ENCODE measurements at regions not wholly inside any gene's neighbourhood (a gene's known extent, or its start where the extent isn't known, plus 50 kb on each side); places are given as distances from the start of the nearest gene placed in this dataset.

DNA sequence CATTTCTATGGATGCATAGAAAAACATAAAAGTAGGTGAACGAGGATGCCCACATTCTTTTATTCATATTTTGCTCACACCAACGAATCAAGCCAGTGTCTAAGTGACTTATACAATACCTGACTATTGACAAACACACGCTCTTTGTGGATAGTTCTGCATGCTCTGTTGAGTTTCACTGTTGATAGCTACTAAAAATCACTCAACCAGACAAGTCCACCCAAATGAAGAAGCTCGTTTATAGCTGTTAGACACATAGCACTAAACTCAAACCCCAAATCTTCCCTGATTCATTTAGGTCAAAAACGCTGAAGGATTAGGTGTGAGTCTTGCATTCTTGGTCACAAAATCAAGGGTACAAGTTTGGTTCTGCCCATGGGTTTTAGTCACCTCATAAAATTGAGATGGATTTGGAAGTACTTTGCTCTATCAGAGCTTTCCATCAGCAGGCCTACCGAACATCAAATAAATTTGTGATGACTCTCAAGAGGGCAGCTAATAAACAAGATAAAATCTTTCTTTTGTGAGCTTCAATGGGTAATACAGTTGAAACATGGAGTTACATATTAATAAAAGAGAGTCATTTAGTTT lies 92.7 kb upstream of the ETAA1 start:
- TF ChIP-seq, protein P1, sequence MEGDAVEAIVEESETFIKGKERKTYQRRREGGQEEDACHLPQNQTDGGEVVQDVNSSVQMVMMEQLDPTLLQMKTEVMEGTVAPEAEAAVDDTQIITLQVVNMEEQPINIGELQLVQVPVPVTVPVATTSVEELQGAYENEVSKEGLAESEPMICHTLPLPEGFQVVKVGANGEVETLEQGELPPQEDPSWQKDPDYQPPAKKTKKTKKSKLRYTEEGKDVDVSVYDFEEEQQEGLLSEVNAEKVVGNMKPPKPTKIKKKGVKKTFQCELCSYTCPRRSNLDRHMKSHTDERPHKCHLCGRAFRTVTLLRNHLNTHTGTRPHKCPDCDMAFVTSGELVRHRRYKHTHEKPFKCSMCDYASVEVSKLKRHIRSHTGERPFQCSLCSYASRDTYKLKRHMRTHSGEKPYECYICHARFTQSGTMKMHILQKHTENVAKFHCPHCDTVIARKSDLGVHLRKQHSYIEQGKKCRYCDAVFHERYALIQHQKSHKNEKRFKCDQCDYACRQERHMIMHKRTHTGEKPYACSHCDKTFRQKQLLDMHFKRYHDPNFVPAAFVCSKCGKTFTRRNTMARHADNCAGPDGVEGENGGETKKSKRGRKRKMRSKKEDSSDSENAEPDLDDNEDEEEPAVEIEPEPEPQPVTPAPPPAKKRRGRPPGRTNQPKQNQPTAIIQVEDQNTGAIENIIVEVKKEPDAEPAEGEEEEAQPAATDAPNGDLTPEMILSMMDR (IDR thresholded peaks at IDR 0.05; ENCODE audit: insufficient read depth, low read length): no peak
- no peak for TF ChIP-seq GABPA (IDR thresholded peaks at IDR 0.05; ENCODE audit: low read depth)
- no peak for TF ChIP-seq POLR2AphosphoS5 (IDR thresholded peaks at IDR 0.05; ENCODE audit: low read depth)
- TF ChIP-seq SPI1 (IDR thresholded peaks at IDR 0.05; ENCODE audit: borderline replicate concordance, low read depth): no peak
- no peak overlapping the region for H3K4me3 ChIP-seq (replicated peaks; ENCODE audit: insufficient read depth, low read length)
- no peaks in the 10 kb centered on the region for H3K27me3 ChIP-seq (ENCODE audit: insufficient read depth, poor library complexity, severe bottlenecking)
- H3K27ac ChIP-seq (replicated peaks): no peak overlapping the region
- DNase-seq (ENCODE audit: low read depth in 1 of 2, low spot score in 1 of 2): no peak

DNA sequence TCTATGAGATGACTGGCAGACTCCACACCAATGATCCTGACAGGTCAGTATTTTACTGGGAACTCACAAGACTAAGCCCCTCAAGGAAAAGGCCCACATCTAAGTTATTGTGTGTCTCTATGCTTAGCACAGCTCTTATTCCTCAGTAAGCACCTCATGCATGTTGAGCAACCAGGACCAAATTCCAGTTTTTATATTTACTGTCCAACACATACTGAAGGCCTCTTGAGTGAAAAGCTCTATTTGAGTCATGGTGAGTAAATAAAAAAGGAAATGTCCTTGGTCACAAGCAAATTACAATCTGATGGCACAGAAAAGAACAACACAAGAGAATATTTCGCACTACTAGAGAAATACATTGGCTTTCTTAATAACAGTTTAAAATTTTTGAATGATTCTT lies 87.9 kb upstream of the ETAA1 start:
- Histone ChIP-seq H3K27me3 (ENCODE audit: insufficient read depth, poor library complexity, severe bottlenecking) (peaks cover 2% of the 10 kb centered on the region), H3K4me3 (replicated peaks; ENCODE audit: insufficient read depth, low read length) (no peak overlapping the region), H3K27ac (replicated peaks) (no peak overlapping the region)
- no peak for DNase-seq (ENCODE audit: low read depth in 1 of 2, low spot score in 1 of 2)
- TF ChIP-seq, protein P1 (IDR thresholded peaks at IDR 0.05; ENCODE audit: insufficient read depth, low read length): no peak
- TF ChIP-seq SPI1 (IDR thresholded peaks at IDR 0.05; ENCODE audit: borderline replicate concordance, low read depth): no peak
- no peak for TF ChIP-seq GABPA (IDR thresholded peaks at IDR 0.05; ENCODE audit: low read depth)
- TF ChIP-seq, protein P2, sequence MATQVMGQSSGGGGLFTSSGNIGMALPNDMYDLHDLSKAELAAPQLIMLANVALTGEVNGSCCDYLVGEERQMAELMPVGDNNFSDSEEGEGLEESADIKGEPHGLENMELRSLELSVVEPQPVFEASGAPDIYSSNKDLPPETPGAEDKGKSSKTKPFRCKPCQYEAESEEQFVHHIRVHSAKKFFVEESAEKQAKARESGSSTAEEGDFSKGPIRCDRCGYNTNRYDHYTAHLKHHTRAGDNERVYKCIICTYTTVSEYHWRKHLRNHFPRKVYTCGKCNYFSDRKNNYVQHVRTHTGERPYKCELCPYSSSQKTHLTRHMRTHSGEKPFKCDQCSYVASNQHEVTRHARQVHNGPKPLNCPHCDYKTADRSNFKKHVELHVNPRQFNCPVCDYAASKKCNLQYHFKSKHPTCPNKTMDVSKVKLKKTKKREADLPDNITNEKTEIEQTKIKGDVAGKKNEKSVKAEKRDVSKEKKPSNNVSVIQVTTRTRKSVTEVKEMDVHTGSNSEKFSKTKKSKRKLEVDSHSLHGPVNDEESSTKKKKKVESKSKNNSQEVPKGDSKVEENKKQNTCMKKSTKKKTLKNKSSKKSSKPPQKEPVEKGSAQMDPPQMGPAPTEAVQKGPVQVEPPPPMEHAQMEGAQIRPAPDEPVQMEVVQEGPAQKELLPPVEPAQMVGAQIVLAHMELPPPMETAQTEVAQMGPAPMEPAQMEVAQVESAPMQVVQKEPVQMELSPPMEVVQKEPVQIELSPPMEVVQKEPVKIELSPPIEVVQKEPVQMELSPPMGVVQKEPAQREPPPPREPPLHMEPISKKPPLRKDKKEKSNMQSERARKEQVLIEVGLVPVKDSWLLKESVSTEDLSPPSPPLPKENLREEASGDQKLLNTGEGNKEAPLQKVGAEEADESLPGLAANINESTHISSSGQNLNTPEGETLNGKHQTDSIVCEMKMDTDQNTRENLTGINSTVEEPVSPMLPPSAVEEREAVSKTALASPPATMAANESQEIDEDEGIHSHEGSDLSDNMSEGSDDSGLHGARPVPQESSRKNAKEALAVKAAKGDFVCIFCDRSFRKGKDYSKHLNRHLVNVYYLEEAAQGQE (IDR thresholded peaks at IDR 0.05; ENCODE audit: insufficient replicate concordance, low read depth): no peak
- TF ChIP-seq POLR2AphosphoS5 (IDR thresholded peaks at IDR 0.05; ENCODE audit: low read depth): no peak

DNA sequence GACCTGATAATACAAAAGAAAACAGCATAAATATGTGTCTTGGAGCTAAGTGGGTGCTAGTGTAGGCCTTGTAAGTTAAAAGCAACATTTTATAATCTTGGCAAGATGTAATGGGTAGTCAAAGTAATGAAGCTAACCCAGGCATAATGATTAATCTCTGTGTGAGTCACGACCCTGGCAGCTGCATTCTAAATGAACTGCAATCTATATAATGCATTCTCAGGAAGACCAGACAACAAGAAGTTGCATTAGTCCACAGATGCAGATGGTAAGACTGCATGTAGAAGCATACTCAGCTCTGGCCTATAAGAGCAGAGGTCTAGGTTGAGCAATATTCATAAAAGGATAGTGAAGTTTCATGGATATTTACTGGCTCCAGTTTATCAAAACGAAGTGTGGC lies 85.6 kb upstream of the ETAA1 start:
- no peak overlapping the region for H3K27ac ChIP-seq (replicated peaks)
- peaks cover 2% of the 10 kb centered on the region for H3K27me3 ChIP-seq (ENCODE audit: insufficient read depth, poor library complexity, severe bottlenecking)
- no peak overlapping the region for H3K4me3 ChIP-seq (replicated peaks; ENCODE audit: insufficient read depth, low read length)
- TF ChIP-seq POLR2AphosphoS5 (IDR thresholded peaks at IDR 0.05; ENCODE audit: low read depth): no peak
- no peak for TF ChIP-seq SPI1 (IDR thresholded peaks at IDR 0.05; ENCODE audit: borderline replicate concordance, low read depth)
- TF ChIP-seq, protein P2 (IDR thresholded peaks at IDR 0.05; ENCODE audit: insufficient replicate concordance, low read depth): no peak
- TF ChIP-seq GABPA (IDR thresholded peaks at IDR 0.05; ENCODE audit: low read depth): no peak
- TF ChIP-seq, protein P1 (IDR thresholded peaks at IDR 0.05; ENCODE audit: insufficient read depth, low read length): no peak
- DNase-seq (ENCODE audit: low read depth in 1 of 2, low spot score in 1 of 2): no peak

DNA sequence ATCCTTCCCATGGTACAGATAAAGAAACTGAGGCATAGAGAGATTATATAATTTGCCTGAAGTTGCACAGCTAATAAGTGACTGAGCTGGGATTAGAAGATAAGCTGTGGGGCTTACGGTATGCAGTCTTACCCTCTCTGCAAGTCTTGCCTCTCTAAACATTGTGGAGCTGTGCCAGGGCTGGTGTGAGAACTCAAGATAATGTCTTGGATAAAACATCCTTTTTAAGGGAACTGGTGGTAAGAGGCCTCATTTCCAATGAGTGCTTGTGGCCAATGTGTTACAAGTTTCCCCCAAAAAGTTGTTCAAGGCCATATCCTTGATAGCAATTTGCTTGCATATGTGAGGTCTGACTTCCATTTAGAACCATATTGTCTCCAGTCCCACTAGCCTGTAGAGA lies 84.3 kb upstream of the ETAA1 start:
- DNase-seq (ENCODE audit: low read depth in 1 of 2, low spot score in 1 of 2): no peak
- TF ChIP-seq POLR2AphosphoS5 (IDR thresholded peaks at IDR 0.05; ENCODE audit: low read depth): no peak
- TF ChIP-seq, protein P2 (IDR thresholded peaks at IDR 0.05; ENCODE audit: insufficient replicate concordance, low read depth): no peak
- no peak for TF ChIP-seq SPI1 (IDR thresholded peaks at IDR 0.05; ENCODE audit: borderline replicate concordance, low read depth)
- TF ChIP-seq, protein P1 (IDR thresholded peaks at IDR 0.05; ENCODE audit: insufficient read depth, low read length): no peak
- no peak for TF ChIP-seq GABPA (IDR thresholded peaks at IDR 0.05; ENCODE audit: low read depth)
- no peak overlapping the region for H3K4me3 ChIP-seq (replicated peaks; ENCODE audit: insufficient read depth, low read length)
- no peak overlapping the region for H3K27ac ChIP-seq (replicated peaks)
- peaks cover 2% of the 10 kb centered on the region for H3K27me3 ChIP-seq (ENCODE audit: insufficient read depth, poor library complexity, severe bottlenecking)
